NB4 (cell line): ENCODE measurements at regions not wholly inside any gene's neighbourhood (a gene's known extent, or its start where the extent isn't known, plus 50 kb on each side); places are given as distances from the start of the nearest gene placed in this dataset.
"Not testable (repeated sequence)": the region's sequence is repeated elsewhere in the genome, so short reads cannot be mapped to it uniquely, and the experiment has no call there.

Source experiments
- DNase-seq: peaks from one replicate; pipeline ENCODE4 v3.0.0; 2010; ENCODE audit warnings: low read depth
- H3K4me3 ChIP-seq: one replicate; pipeline ENCODE4 v1.5.1; 2011; ENCODE audit warnings: mild to moderate bottlenecking, low read depth, low read length, moderate library complexity
- MAX ChIP-seq: IDR thresholded peaks from 2 replicates; pipeline ENCODE4 v1.6.1; 2011; ENCODE audit warnings: low read depth, low read length
- MYC ChIP-seq: IDR thresholded peaks from 2 replicates; pipeline ENCODE4 v1.6.1; 2011; ENCODE audit warnings: low read depth, low read length
- POLR2A ChIP-seq: IDR thresholded peaks from 2 replicates; pipeline ENCODE4 v1.6.1; 2011; ENCODE audit warnings: mild to moderate bottlenecking; ENCODE audit not compliant: insufficient read length; ENCODE audit errors: extremely low read depth
- TF ChIP-seq, protein P1 (sequence below): IDR thresholded peaks from one replicate; pipeline ENCODE4 v1.5.1; 2012; ENCODE audit warnings: low read depth, low read length

- no peak for DNase-seq
- H3K4me3 ChIP-seq, result no peak overlapping the region
- TF ChIP-seq POLR2A, result no peak
These were observed 256.9 kb upstream of the DUSP10 start for GRCh38 chr1:221998781-221999180.

DNA sequence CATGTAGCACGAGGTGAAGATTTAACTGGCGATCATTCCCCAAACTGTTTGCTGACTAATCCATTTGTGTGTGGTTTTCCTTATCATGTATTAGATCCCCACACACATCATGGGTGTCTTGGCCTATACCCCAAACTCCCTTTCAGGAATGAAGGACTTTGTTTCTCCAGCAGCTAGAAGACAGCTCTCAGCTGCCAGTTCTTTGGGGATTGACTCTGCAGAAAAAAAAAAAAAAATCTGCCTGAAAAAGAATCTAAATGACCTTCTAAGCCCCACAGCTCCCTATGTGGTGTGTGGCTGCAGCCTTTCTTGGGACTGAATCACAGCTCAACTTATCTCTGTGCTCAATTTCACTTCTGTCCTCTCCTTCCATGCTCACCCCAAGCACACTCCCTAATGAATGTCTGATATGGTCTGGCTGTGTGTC is 256.3 kb upstream of the DUSP10 start:
- DNase-seq, result no peak
- TF ChIP-seq MYC (no peak), MAX (no peak), POLR2A (no peak)
- TF ChIP-seq, protein P1, sequence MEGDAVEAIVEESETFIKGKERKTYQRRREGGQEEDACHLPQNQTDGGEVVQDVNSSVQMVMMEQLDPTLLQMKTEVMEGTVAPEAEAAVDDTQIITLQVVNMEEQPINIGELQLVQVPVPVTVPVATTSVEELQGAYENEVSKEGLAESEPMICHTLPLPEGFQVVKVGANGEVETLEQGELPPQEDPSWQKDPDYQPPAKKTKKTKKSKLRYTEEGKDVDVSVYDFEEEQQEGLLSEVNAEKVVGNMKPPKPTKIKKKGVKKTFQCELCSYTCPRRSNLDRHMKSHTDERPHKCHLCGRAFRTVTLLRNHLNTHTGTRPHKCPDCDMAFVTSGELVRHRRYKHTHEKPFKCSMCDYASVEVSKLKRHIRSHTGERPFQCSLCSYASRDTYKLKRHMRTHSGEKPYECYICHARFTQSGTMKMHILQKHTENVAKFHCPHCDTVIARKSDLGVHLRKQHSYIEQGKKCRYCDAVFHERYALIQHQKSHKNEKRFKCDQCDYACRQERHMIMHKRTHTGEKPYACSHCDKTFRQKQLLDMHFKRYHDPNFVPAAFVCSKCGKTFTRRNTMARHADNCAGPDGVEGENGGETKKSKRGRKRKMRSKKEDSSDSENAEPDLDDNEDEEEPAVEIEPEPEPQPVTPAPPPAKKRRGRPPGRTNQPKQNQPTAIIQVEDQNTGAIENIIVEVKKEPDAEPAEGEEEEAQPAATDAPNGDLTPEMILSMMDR, result no peak
- H3K4me3 ChIP-seq, result no peak overlapping the region

DNA sequence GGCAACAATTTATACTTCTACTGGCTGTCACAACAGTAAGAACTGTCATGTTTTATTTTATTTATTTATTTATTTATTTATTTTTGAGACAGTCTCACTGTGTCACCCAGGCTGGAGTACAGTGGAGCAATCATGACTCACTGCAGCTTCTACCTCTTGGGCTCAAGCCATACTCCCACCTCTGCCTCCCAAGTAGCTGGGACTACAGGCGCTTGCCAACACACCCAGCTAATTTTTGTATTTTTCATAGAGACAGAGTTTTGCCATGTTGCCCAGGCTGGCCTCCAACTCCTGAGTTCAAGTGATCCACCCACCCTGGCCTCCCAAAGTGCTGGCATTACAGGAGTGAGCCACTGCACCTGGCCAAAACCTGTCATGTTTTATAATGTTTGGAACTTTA is 255.1 kb upstream of the DUSP10 start:
- peak; percentile 30 for DNase-seq
- not testable (repeated sequence) for H3K4me3 ChIP-seq

- TF ChIP-seq POLR2A (no peak), MAX (no peak), MYC (no peak)
- TF ChIP-seq, protein P1, result no peak
- no peak for DNase-seq
- H3K4me3 ChIP-seq, result no peak overlapping the region
These were observed 253.1 kb upstream of the DUSP10 start for GRCh38 chr1:221994939-221995338.

- peak; percentile 8 for DNase-seq
- TF ChIP-seq POLR2A (no peak), MAX (no peak), MYC (no peak)
- TF ChIP-seq, protein P1, result no peak
These were observed 252.4 kb upstream of the DUSP10 start for GRCh38 chr1:221994274-221994698.

GRCh38 chr1:221993444-221993948 is 251.6 kb upstream of the DUSP10 start:
- TF ChIP-seq POLR2A (no peak), MYC (no peak), MAX (no peak)
- TF ChIP-seq, protein P1, result no peak
- H3K4me3 ChIP-seq, result no peak overlapping the region
- DNase-seq, result no peak

More at GRCh38 chr1:221994274-221994698, 252.4 kb upstream of the DUSP10 start:
- no peak overlapping the region for H3K4me3 ChIP-seq

DNA sequence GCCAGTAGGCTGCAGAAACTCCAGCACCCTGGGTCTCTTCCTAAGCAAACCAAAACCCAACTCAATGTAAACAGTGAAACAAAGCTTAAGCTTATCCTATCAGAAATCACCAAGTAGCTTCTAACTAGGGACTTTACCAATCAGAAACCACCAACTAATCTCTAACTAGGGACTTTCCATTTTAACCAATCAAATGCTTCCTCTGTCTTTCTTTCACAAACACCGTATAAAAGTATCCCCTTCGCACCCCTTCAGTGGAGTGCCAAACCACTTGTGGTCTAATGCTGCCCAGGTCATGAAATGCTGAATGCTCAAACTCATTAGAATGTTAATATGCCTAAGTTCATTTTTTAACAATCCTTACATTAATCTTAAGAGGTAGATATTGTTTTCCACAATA is 250.5 kb upstream of the DUSP10 start:
- DNase-seq, result no peak
- no peak overlapping the region for H3K4me3 ChIP-seq
- TF ChIP-seq, protein P1, result no peak
- no peak for TF ChIP-seq MAX
- TF ChIP-seq MYC, result no peak
- TF ChIP-seq POLR2A, result no peak
